ENCODE measurements at regions not wholly inside any gene's neighbourhood (a gene's known extent, or its start where the extent isn't known, plus 50 kb on each side); places are given as distances from the start of the nearest gene placed in this dataset.

GRCh38 chr3:147775816-147776530 is 366.8 kb downstream of the ZIC1 start:
- no peak for TF ChIP-seq CTCF (IDR thresholded peaks at IDR 0.05; ENCODE audit: insufficient read depth, low read length)
- no peak for TF ChIP-seq REST (IDR thresholded peaks at IDR 0.05; ENCODE audit: insufficient replicate concordance, low read depth)
- no peak for TF ChIP-seq POLR2AphosphoS5 (IDR thresholded peaks at IDR 0.05; ENCODE audit: low read depth)
- TF ChIP-seq GABPA (IDR thresholded peaks at IDR 0.05; ENCODE audit: low read depth): no peak
- TF ChIP-seq SPI1 (IDR thresholded peaks at IDR 0.05; ENCODE audit: borderline replicate concordance, low read depth): no peak

Measured in HL-60 (cell line).